SU-DHL-6 (cell line): ENCODE measurements at regions not wholly inside any gene's neighbourhood (a gene's known extent, or its start where the extent isn't known, plus 50 kb on each side); places are given as distances from the start of the nearest gene placed in this dataset.
"Not testable (repeated sequence)": the region's sequence is repeated elsewhere in the genome, so short reads cannot be mapped to it uniquely, and the experiment has no call there.

ENCODE experiments used
- CTCF ChIP-seq: fragments of 200-600 bp; sonication (generic); IDR thresholded peaks from one replicate; pipeline ENCODE4 v1.5.1; 2017; ENCODE audit warnings: antibody characterized with exemption, mild to moderate bottlenecking, low read length, moderate library complexity; ENCODE audit not compliant: insufficient read depth, poor library complexity, severe bottlenecking
- EZH2phosphoT487 ChIP-seq: fragments of 200-600 bp; sonication (generic), shearing (Covaris generic); conservative IDR thresholded peaks from 2 replicates; pipeline ENCODE4 v1.6.1; 2018; ENCODE audit warnings: mild to moderate bottlenecking, antibody characterized with exemption, low read length, moderate library complexity, mixed read lengths

GRCh38 chr12:102289702-102290101 is 92.1 kb upstream of the PMCH start:
- TF ChIP-seq CTCF, EZH2phosphoT487: not testable (repeated sequence)
